ENCODE measurements at regions not wholly inside any gene's neighbourhood (a gene's known extent, or its start where the extent isn't known, plus 50 kb on each side); places are given as distances from the start of the nearest gene placed in this dataset.
"Not testable (repeated sequence)": the region's sequence is repeated elsewhere in the genome, so short reads cannot be mapped to it uniquely, and the experiment has no call there.

GRCh38 chr10:10726101-10726500 is 291.6 kb upstream of the CELF2 start:
- DNase-seq, result no peak

- not testable (repeated sequence) for DNase-seq
Observed at GRCh38 chr10:10727411-10727810, 290.3 kb upstream of the CELF2 start.

- no peak for DNase-seq
Observed at GRCh38 chr10:10727812-10728211, 289.9 kb upstream of the CELF2 start.

- DNase-seq, result no peak
Observed at GRCh38 chr10:10730471-10731043, 287.1 kb upstream of the CELF2 start.

- DNase-seq, result no peak
Observed at GRCh38 chr10:10731366-10731765, 286.3 kb upstream of the CELF2 start.

- DNase-seq, result no peak
Observed at GRCh38 chr10:10734356-10735064, 283.2 kb upstream of the CELF2 start.

- no peak for DNase-seq
Observed at GRCh38 chr10:10745291-10745690, 272.4 kb upstream of the CELF2 start.

- DNase-seq, result no peak
Observed at GRCh38 chr10:10755490-10755889, 262.2 kb upstream of the CELF2 start.

- no peak for DNase-seq
Observed at GRCh38 chr10:10758306-10758705, 259.4 kb upstream of the CELF2 start.

GRCh38 chr10:10759806-10760205 is 257.9 kb upstream of the CELF2 start:
- not testable (repeated sequence) for DNase-seq

GRCh38 chr10:10765017-10765416 is 252.7 kb upstream of the CELF2 start:
- no peak for DNase-seq

GRCh38 chr10:10772411-10772810 is 245.3 kb upstream of the CELF2 start:
- DNase-seq, result no peak

- DNase-seq, result no peak
Observed at GRCh38 chr10:10772874-10773508, 244.7 kb upstream of the CELF2 start.

GRCh38 chr10:10774416-10774815 is 243.3 kb upstream of the CELF2 start:
- no peak for DNase-seq

GRCh38 chr10:10776363-10776762 is 241.3 kb upstream of the CELF2 start:
- DNase-seq, result no peak

GRCh38 chr10:10777279-10777678 is 240.4 kb upstream of the CELF2 start:
- DNase-seq, result no peak

GRCh38 chr10:10777723-10778122 is 239.9 kb upstream of the CELF2 start:
- no peak for DNase-seq

- no peak for DNase-seq
Observed at GRCh38 chr10:10778959-10779358, 238.7 kb upstream of the CELF2 start.

GRCh38 chr10:10779511-10779910 is 238.2 kb upstream of the CELF2 start:
- DNase-seq, result no peak

GRCh38 chr10:10780746-10781145 is 236.9 kb upstream of the CELF2 start:
- DNase-seq, result no peak

- DNase-seq, result no peak
Observed at GRCh38 chr10:10782603-10783002, 235.1 kb upstream of the CELF2 start.

GRCh38 chr10:10785627-10786026 is 232.0 kb upstream of the CELF2 start:
- DNase-seq, result no peak

GRCh38 chr10:10786109-10787090 is 231.3 kb upstream of the CELF2 start:
- DNase-seq, result no peak
